AG04449 (cell line): ENCODE measurements at regions not wholly inside any gene's neighbourhood (a gene's known extent, or its start where the extent isn't known, plus 50 kb on each side); places are given as distances from the start of the nearest gene placed in this dataset.

ENCODE experiments used
- CTCF ChIA-PET: fragments of 350-600 bp; formaldehyde crosslinking; extraction: SDS; loops from one replicate; lab custom pipeline; 2021; ENCODE audit warnings: antibody characterized with exemption; lab: Yijun Ruan, JAX
- POLR2A ChIA-PET: fragments of 400-600, 350-600 bp; formaldehyde crosslinking; extraction: SDS; loops from one replicate; lab custom pipeline; 2020; ENCODE audit warnings: antibody characterized with exemption, inconsistent platforms; lab: Yijun Ruan, JAX
- DNase-seq: peaks from one replicate; pipeline ENCODE4 v3.0.0-alpha.2; 2010; ENCODE audit warnings: low read depth, low spot score
- H3K4me3 ChIP-seq: 2 replicates; pipeline ENCODE4 v1.5.1; 2011; ENCODE audit warnings: low read depth, mild to moderate bottlenecking, control low read depth, low read length
- TF ChIP-seq, protein P1 (sequence below): IDR thresholded peaks from one replicate; pipeline ENCODE4 v1.5.1; 2011; ENCODE audit warnings: mild to moderate bottlenecking, moderate library complexity, low read length, control low read depth, inconsistent platforms; ENCODE audit not compliant: insufficient read depth; ENCODE audit errors: missing control alignments

DNA sequence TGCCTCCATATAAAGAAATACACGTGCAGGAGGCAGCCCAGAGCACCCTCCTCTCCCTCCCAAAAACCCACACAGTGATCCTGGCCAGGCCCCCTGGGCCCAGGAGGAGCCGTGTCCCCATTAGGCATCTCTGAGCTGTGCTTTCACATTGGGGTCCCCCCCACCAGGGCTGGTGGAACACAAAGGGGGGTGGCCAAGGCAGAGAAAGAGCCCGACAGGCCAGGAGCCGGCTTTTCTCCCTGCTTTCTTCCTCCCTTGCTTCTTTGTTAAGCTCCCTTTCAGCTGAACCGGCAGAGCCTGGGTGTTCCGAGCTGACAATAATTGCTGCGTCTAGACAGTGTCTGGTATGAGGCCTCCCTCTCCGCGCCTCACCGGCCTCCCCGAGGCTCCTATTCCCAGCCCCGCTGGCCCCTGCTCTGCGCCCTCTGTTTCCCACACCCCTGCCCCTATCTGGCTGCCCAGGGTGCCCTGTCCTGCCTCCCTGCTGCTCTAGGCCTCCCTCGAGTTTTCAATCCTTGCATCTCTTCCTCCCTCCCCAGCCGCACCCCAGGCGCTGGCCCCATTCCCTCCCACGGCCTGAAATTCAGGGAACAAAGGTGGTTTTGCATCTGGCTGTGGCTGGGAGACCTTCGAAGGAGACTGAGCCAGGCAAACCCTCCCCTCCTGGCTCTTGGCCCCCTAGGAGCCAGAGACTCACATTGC lies 120.6 kb downstream of the C9orf50 start:
- ChIA-PET POLR2A (interaction anchor here (0.6 to 10.9 kb wide), 12 partner anchors 8 to 360 kb away, joined by 3 to 170 read pairs (median 4); partner anchors contain the start of genes IER5L and NTMT1), CTCF (interaction anchor here (1.0 to 1.9 kb wide), 12 partner anchors 10 to 369 kb away, joined by 3 to 9 read pairs (median 6); no protein-coding TSS in a partner anchor)
- no peak for DNase-seq

DNA sequence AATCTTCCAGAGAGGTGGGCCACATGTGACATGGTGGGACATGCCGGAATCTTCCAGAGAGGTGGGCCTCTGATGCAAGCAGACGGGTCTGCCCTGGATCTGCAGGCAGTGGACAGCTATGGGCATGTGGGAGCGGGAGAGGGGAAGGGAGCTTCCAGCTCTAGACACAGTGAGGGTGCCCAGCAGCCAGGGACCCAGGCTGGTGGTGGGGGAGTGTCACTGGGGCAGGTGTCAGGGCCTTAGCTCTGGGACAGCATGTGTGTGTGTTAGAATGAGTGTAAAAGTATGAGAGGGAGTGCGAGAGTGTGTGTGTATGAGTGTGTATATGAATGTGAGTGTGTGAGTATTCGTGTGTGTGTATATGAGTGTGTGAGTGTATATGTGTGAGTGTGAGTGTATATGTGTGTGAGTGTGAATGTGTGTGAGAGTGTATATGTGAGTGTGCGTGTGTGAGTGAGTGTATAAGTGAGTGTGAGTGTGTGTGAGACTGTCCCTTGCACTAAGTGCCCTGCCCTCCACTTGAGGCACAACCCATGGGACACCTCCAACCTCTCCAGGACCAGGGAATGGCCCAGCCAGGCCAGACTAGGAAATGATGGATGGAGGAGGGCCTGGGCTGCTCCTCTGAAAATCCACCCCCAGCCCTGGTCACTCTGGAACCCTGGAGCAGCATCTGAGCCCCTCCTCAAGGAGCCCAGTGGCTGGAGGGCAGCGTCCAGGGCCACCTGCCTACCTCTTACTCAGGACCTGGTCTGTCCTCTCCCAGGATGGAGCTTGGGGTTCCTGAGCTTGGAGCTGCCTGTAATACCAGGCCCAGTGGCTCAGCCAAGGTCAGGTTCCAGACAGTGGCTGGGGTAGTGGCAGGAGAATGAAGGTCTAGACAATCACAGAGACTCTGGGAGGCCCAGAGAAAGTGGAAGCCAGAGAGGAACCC lies 122.2 kb downstream of the C9orf50 start:
- TF ChIP-seq, protein P1, sequence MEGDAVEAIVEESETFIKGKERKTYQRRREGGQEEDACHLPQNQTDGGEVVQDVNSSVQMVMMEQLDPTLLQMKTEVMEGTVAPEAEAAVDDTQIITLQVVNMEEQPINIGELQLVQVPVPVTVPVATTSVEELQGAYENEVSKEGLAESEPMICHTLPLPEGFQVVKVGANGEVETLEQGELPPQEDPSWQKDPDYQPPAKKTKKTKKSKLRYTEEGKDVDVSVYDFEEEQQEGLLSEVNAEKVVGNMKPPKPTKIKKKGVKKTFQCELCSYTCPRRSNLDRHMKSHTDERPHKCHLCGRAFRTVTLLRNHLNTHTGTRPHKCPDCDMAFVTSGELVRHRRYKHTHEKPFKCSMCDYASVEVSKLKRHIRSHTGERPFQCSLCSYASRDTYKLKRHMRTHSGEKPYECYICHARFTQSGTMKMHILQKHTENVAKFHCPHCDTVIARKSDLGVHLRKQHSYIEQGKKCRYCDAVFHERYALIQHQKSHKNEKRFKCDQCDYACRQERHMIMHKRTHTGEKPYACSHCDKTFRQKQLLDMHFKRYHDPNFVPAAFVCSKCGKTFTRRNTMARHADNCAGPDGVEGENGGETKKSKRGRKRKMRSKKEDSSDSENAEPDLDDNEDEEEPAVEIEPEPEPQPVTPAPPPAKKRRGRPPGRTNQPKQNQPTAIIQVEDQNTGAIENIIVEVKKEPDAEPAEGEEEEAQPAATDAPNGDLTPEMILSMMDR, result no peak
- H3K4me3 ChIP-seq, result peak overlapping the region; percentile 78
- DNase-seq, result no peak
- POLR2A ChIA-PET, result interaction anchor here (1.0 to 10.9 kb wide), 12 partner anchors 14 to 359 kb away, joined by 3 to 170 read pairs (median 12); partner anchors contain the start of gene IER5L
- CTCF ChIA-PET, result interaction anchor here (0.7 to 3.8 kb wide), 9 partner anchors 9 to 367 kb away, joined by 3 to 28 read pairs (median 6); no protein-coding TSS in a partner anchor

More for the DNA sequence above, 120.6 kb downstream of the C9orf50 start:
- H3K4me3 ChIP-seq, result no peak overlapping the region
- TF ChIP-seq, protein P1, result no peak

DNA sequence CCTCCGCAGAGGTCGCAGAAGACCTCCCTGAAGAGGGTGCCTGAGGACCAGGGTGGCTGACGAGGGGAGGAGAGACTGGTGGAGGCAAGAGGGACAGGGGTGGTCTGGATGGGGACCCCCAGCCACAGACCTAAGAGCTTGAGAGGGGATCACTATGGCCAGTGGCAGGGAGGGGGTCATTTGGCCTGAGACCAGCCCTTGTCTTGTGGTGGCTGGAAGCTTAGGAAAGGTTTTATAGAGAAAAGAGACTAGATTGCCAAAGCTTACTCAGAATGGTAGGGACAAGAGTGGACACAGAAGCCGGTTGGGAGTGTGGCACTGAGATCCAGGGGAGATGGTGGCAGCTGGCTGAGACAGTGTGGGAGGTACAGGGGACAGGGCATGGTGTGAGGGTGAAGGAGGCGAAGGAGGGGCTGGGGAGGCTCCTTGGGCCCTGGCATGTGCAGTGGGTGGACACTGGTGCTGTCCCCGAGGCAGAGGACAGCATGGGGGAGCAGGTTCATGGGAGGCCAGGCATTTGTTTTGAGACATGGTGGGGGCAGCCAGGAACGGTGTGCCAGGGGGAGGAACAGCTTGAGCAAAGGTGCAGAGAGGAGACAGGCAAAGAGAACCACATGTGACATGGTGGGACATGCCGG lies 123.0 kb downstream of the C9orf50 start:
- H3K4me3 ChIP-seq, result peak overlapping the region; percentile 78
- POLR2A ChIA-PET, result interaction anchor here (1.0 to 10.9 kb wide), 12 partner anchors 8 to 358 kb away, joined by 4 to 170 read pairs (median 12); partner anchors contain the start of gene IER5L
- DNase-seq, result no peak
- TF ChIP-seq, protein P1, result no peak
- CTCF ChIA-PET, result interaction anchor here (0.9 to 3.8 kb wide), 6 partner anchors 111 to 366 kb away, joined by 3 to 28 read pairs (median 6); no protein-coding TSS in a partner anchor

DNA sequence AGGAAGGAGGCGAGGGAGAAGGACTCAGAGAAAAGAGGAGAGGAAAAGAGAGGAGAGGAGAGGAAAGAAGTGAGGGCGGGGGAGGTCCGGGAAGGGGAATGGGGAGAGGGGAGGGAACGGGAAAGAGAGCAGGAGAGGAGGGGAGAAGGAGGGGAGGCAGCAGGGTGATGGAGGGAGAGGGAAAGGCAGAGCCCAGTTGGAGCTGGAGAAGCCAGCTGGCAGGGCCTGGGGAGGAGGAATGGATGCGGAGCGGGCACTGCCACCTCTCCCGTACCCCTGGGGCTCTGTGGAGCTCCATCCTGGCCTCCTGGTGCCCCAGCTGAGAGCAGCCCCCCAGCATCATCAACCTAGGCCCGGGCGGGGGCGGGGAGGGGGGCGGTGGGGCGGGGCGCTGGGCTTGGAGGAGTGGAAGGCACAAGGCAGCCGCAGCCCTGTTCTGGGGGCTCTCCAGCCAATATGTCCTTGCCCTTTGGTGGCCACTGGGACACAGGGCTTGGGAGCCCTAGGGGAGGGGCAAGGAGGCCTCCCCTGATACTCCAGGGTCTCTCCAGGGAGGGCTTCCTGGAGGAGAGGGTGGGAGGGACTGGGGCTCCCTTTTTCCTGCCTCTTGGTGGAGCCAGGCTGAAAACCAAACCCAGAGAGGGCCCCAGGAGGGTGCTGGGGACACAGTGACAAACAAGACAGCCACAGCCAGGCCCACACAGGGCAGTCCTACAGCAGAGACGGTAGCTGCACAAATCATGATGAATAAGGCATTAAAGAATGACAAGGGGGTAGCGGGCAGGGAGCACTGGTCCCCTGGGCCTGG lies 123.7 kb downstream of the C9orf50 start:
- ChIA-PET CTCF (interaction anchor here (0.6 to 3.8 kb wide), 10 partner anchors 72 to 365 kb away, joined by 3 to 28 read pairs (median 4); no protein-coding TSS in a partner anchor), POLR2A (interaction anchor here (0.6 to 10.9 kb wide), 31 partner anchors 8 to 357 kb away, joined by 3 to 170 read pairs (median 5); partner anchors contain the start of genes C9orf50, IER5L and NTMT1)
- peak overlapping the region; percentile 78 for H3K4me3 ChIP-seq
- DNase-seq, result no peak
- TF ChIP-seq, protein P1, result no peak

DNA sequence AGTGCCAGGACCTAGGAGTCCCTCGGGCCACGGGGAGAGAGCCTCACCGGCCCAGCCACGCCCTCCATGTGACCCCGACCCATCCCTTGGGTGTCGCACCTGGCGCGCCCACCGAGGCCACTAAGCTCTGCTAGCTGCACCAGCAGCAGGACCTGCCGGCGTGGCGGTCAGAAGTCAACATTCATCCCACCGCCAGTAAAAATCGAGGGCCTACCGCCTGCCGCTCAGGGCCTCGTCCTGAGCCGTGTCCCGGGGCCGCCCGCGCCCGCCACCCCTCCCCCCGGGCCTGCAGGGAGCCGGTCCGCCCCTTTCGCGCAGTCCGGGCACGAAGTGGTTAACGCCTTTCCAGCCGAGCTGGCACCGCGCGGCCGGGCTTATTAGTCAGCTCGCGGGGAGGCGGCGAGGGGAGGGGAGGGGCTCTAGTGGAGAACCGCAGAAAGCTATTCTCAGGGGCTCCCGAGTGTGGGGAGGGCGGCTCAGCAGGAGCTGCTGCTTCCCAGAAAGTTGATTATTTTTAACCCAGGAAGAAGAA lies 124.4 kb downstream of the C9orf50 start:
- H3K4me3 ChIP-seq, result peak overlapping the region; percentile 78
- DNase-seq, result no peak
- POLR2A ChIA-PET, result interaction anchor here (0.7 to 10.9 kb wide), 28 partner anchors 11 to 357 kb away, joined by 3 to 170 read pairs (median 6); partner anchors contain the start of genes C9orf50, IER5L and NTMT1
- TF ChIP-seq, protein P1, result no peak
- CTCF ChIA-PET, result interaction anchor here (0.6 to 3.8 kb wide), 11 partner anchors 73 to 365 kb away, joined by 3 to 28 read pairs (median 4); no protein-coding TSS in a partner anchor
